ENCODE measurements at regions not wholly inside any gene's neighbourhood (a gene's known extent, or its start where the extent isn't known, plus 50 kb on each side); places are given as distances from the start of the nearest gene placed in this dataset.
"Not testable (repeated sequence)": the region's sequence is repeated elsewhere in the genome, so short reads cannot be mapped to it uniquely, and the experiment has no call there.

DNA sequence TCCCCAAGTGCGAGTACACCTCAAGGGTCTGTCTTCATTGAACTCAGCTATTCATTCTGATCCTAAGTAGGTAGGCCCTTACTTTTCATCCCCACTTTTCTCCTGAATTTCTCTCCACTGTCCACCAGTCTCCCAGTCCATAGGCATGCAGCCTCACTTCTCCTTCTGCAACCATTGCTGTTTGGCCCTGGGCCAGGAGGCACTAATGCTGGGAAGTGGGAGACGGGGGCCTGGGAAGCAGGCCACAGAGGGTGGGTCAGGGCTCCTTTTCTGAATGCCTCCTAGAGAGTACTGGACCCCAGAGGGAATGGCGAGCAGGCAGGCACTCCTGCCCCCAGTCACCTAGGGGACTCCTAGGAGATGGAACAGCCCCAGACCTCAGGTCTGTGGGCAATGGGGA, 203.5 kb upstream of the RPL34 start:
- Mint-ChIP-seq H3K9me3 (ENCODE audit: low read depth) (peaks cover 2% of the 10 kb centered on the region), H3K27ac (ENCODE audit: unreplicated experiment) (no peak overlapping the region), H3K4me1 (ENCODE audit: low read depth) (peaks cover 3% of the 10 kb centered on the region), H3K36me3 (ENCODE audit: low read depth) (no peaks in the 10 kb centered on the region), H3K27me3 (ENCODE audit: low read depth) (no peaks in the 10 kb centered on the region), H3K4me3 (ENCODE audit: unreplicated experiment) (no peak overlapping the region)
- no peak for DNase-seq (ENCODE audit: low spot score)
- TF ChIP-seq, protein P1, sequence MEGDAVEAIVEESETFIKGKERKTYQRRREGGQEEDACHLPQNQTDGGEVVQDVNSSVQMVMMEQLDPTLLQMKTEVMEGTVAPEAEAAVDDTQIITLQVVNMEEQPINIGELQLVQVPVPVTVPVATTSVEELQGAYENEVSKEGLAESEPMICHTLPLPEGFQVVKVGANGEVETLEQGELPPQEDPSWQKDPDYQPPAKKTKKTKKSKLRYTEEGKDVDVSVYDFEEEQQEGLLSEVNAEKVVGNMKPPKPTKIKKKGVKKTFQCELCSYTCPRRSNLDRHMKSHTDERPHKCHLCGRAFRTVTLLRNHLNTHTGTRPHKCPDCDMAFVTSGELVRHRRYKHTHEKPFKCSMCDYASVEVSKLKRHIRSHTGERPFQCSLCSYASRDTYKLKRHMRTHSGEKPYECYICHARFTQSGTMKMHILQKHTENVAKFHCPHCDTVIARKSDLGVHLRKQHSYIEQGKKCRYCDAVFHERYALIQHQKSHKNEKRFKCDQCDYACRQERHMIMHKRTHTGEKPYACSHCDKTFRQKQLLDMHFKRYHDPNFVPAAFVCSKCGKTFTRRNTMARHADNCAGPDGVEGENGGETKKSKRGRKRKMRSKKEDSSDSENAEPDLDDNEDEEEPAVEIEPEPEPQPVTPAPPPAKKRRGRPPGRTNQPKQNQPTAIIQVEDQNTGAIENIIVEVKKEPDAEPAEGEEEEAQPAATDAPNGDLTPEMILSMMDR (IDR thresholded peaks at IDR 0.05) = no peak

DNA sequence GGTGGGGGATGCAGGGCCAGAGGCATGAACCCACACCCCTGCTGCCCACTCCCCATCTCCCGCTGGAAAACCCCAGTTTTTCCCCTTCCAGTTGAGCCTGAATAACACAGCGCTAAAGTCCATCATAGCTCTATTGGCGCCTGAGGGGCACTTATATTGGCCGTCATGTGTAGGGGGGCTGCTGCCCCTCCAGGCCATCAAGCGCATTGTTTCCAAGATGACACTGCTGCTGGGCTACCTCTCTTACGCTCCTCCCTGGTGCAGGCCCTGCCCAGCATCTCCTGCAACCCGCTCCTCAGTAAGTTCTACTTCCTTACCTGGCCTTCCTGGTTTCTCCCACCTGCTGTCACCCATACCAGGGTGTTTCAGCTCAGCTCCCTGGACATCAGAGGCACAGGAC, 205.0 kb upstream of the RPL34 start:
- H3K9me3 Mint-ChIP-seq (ENCODE audit: low read depth) = no peaks in the 10 kb centered on the region
- no peak overlapping the region for H3K27ac Mint-ChIP-seq (ENCODE audit: unreplicated experiment)
- H3K4me3 Mint-ChIP-seq (ENCODE audit: unreplicated experiment) = no peak overlapping the region
- H3K36me3 Mint-ChIP-seq (ENCODE audit: low read depth) = no peaks in the 10 kb centered on the region
- DNase-seq (ENCODE audit: low spot score) = no peak
- TF ChIP-seq, protein P1 (IDR thresholded peaks at IDR 0.05) = no peak
- peaks cover 3% of the 10 kb centered on the region for H3K4me1 Mint-ChIP-seq (ENCODE audit: low read depth)
- H3K27me3 Mint-ChIP-seq (ENCODE audit: low read depth) = no peaks in the 10 kb centered on the region

DNA sequence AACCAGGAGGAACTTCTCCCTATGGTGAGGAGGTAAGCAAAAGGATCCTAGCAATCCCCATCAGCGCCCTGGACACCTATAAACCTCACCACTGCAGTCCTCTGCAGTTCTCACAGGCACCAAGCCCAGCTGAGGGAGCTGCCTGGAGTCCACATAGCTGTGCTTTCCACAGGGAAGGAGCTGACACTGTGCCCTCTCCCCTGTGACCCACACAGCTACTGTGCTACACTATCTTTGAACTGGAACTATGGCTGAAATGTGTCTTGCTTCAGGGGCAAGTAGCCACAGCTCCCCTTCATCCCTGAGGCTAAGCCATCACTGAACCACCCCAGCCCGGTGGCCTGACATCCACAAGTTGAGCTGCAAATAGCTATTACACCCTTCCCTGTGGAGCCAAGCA, 208.5 kb upstream of the RPL34 start:
- H3K4me3 Mint-ChIP-seq (ENCODE audit: unreplicated experiment) = no peak overlapping the region
- H3K27ac Mint-ChIP-seq (ENCODE audit: unreplicated experiment) = no peak overlapping the region
- H3K27me3 Mint-ChIP-seq (ENCODE audit: low read depth) = no peaks in the 10 kb centered on the region
- TF ChIP-seq, protein P1 (IDR thresholded peaks at IDR 0.05) = no peak
- no peak for DNase-seq (ENCODE audit: low spot score)
- H3K9me3 Mint-ChIP-seq (ENCODE audit: low read depth) = no peaks in the 10 kb centered on the region
- H3K4me1 Mint-ChIP-seq (ENCODE audit: low read depth) = no peaks in the 10 kb centered on the region
- no peaks in the 10 kb centered on the region for H3K36me3 Mint-ChIP-seq (ENCODE audit: low read depth)

DNA sequence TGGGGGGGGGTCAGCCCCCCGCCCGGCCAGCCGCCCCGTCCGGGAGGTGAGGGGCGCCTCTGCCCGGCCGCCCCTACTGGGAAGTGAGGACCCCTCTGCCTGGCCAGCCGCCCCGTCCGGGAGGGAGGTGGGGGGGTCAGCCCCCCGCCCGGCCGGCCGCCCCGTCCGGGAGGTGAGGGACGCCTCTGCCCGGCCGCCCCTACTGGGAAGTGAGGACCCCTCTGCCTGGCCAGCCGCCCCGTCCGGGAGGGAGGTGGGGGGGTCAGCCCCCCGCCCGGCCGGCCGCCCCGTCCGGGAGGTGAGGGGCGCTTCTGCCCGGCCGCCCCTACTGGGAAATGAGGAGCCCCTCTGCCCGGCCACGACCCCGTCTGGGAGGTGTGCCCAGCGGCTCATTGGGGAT, 210.7 kb upstream of the RPL34 start:
- not testable (repeated sequence) for H3K27ac Mint-ChIP-seq (ENCODE audit: unreplicated experiment); DNase-seq (ENCODE audit: low spot score); H3K27me3 Mint-ChIP-seq (ENCODE audit: low read depth); H3K36me3 Mint-ChIP-seq (ENCODE audit: low read depth); H3K9me3 Mint-ChIP-seq (ENCODE audit: low read depth); H3K4me3 Mint-ChIP-seq (ENCODE audit: unreplicated experiment); H3K4me1 Mint-ChIP-seq (ENCODE audit: low read depth)

DNA sequence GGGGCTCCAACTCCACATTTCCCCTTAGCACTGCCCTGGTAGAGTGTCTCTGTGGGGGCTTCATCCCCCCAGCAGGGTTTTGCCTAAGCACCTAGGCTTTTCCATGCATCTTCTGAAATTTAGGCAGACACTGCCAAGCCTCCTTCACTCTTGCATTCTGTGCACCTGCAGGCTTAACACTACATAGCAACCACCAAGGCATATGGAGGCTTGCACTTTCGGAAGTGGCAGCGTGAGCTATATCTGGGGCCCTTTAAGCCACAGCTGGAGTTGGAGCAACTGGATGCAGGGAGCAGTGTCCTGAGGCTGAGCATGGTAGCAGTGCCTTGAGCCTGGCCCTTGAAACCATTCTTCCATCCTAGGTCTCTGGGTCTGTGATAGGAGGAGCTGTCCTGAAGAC, 214.8 kb upstream of the RPL34 start:
- H3K4me3 Mint-ChIP-seq (ENCODE audit: unreplicated experiment) = no peak overlapping the region
- H3K4me1 Mint-ChIP-seq (ENCODE audit: low read depth) = no peaks in the 10 kb centered on the region
- no peaks in the 10 kb centered on the region for H3K27me3 Mint-ChIP-seq (ENCODE audit: low read depth)
- no peak overlapping the region for H3K27ac Mint-ChIP-seq (ENCODE audit: unreplicated experiment)
- TF ChIP-seq, protein P1 (IDR thresholded peaks at IDR 0.05) = no peak
- peaks cover 10% of the 10 kb centered on the region for H3K9me3 Mint-ChIP-seq (ENCODE audit: low read depth)
- H3K36me3 Mint-ChIP-seq (ENCODE audit: low read depth) = no peaks in the 10 kb centered on the region
- no peak for DNase-seq (ENCODE audit: low spot score)

DNA sequence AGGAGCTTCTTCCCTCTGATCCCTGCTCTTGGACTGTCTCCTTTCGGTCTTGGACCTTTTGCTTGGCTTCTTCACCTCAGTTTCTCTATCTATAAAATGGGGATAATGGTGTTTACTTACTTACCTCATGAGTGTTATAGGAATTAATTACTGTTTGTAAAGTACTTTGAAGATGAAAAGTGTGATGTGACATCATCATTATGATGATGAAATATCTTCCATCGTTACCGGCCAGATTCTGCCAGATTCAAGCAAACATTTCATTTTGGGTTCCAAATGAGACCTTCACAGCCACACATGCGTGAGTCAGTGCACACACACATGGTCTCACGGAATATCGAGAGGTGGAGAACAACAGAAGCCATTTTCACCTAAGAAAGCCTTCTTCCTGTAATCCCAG, 220.1 kb upstream of the RPL34 start:
- TF ChIP-seq, protein P1 (IDR thresholded peaks at IDR 0.05) = no peak
- Mint-ChIP-seq H3K27me3 (ENCODE audit: low read depth) (no peaks in the 10 kb centered on the region), H3K9me3 (ENCODE audit: low read depth) (no peaks in the 10 kb centered on the region), H3K4me3 (ENCODE audit: unreplicated experiment) (no peak overlapping the region), H3K27ac (ENCODE audit: unreplicated experiment) (no peak overlapping the region), H3K36me3 (ENCODE audit: low read depth) (no peaks in the 10 kb centered on the region), H3K4me1 (ENCODE audit: low read depth) (no peaks in the 10 kb centered on the region)
- no peak for DNase-seq (ENCODE audit: low spot score)

Data from chondrocyte (in vitro differentiated cells).